DMS153 treated with DMSO at 0.1 percent for 48 hours (cell line): ENCODE measurements at regions not wholly inside any gene's neighbourhood (a gene's known extent, or its start where the extent isn't known, plus 50 kb on each side); places are given as distances from the start of the nearest gene placed in this dataset.
"Not testable (repeated sequence)": the region's sequence is repeated elsewhere in the genome, so short reads cannot be mapped to it uniquely, and the experiment has no call there.

Source experiments
- DNase-seq: peaks from one replicate; lab custom pipeline; 2025; ENCODE audit not compliant: unreplicated experiment; lab: John Stamatoyannopoulos, UW

DNA sequence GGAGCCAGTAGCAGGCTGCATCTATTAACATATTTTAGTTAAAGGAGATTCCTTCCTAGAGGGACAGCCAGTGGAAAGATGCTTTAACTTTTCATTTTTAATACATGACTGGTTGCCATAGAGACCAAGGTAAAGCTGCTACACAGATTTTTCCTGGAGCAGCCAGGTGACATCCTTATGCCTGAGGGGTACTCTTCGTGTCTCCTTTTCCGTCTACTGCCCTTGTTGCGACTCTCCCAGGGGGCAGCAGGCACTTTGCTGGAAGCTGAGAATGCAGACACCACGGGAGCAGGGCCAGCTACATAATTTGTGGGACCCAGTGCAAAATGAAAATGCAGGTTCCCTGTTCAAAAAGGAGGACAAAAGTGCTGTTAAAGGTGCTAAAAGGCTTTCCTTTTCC is 340.4 kb downstream of the CEP170 start:
- DNase-seq: not testable (repeated sequence)

DNA sequence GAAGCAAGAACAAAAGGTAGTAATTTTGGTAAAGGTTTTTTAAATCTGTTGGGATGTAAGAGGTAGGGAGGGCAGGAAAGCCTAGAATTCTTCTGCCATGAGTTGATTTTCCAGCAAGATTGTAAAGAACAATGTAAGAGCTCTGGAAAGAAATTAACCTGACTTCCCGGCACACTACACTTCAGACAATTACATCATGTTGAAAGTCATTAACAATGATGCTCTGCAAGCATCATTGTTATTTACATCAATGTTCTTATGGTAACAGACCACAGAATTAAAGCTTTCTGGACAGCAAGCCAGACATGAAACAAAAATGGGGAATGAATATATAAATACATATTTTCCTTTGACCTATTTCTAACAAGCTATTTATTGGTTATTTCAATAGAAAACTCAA is 342.2 kb downstream of the CEP170 start:
- not testable (repeated sequence) for DNase-seq

DNA sequence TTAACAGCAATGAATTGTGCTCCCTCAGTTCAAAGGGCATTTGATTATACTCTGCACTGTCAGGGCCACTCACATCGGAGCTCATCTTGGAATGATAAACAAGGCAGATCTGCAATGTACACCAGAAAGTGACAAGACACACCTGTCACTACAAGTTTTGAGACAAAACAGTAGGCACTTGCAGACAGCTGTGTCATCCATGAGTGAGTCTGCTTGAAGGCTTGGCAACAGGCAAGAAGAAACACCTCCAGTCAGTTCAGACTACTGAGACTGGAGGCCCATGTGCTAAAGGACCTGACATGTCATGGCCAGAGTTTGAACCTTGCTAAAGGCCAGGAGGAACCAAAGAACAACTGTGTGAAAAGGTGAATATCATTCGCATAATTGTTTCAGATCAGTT is 354.5 kb downstream of the CEP170 start:
- not testable (repeated sequence) for DNase-seq

DNA sequence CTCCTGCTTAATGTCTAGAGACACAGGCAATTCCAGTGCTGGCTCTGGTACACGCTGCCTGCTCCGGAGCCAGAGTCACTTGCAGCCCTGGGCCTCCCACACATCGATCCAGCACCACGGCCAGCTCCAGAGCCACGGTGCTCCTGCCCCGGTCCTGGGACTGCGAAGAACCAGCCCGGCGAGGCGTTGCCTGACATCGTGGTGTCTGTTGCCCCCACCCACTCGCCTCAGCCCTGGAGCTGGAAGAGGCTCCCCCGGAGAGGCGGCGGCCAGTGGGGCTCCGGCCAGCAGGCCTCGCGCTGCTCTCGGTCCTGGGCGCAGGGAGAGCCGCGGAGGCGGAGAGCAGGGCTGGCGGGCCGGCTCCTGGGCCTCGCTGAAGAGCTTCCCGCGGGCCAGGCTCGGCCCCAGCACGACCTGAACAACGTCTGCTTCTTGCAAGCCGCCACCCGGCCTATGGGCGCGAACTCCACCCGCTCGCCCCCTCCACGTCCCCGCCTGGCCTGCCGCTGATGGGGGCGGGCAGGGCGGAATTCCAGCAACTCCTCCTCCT is 364.8 kb downstream of the CEP170 start:
- no peak for DNase-seq

DNA sequence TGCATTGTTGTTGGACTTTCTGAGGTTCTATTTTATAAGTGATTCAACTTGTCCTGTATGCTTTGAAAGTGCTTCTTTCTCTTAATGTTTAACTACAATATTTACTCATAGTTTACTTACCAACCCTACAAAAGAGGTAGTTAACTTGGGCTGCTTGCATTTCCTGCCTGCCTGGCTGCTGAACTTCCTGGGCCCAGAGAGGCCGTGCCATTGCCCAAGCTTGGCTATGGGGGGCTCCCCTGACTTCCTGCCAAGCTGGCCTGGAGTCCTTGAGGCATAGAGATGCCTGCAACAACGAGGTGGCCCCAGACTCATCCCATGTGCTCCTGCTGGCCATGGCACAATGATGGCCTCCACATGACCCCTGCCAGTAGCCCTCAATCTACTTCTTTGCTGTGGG is 361.6 kb upstream of the PLD5 start:
- no peak for DNase-seq

DNA sequence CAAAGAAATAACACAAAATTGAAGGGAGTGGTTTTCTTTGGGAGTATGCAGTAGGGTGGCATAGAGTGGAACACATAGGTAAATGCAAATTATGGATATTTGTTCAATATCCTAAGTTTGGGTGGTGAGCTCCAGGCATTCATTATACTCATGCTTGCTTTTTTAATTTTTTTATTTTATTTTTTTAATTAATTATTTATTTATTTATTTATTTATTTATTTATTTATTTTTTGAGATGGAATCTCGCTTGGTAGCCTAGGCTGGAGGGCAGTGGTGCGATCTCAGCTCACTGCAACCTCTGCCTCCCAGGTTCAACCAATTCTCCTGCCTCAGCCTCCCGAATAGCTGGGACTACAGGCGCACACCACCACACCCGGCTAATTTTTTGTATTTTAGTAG is 355.5 kb upstream of the PLD5 start:
- DNase-seq: not testable (repeated sequence)

DNA sequence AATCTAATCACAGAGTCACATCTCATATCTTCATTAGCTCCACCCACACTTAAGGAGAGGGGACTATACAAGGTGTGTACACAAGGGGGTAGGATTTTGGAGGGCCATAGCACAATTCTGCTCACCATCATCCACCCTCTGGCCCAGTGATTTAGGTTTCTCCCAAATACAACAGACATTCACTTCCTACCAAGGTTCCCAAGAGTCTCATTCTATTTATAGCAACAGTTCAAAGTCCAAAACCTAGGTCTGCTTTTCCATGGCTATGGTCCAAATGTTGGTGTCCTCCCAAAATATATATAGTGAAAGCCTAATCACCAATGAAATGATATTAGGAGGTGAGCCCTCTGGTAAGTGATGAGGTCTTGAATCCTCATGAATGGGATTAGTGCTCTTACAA is 353.2 kb upstream of the PLD5 start:
- DNase-seq: no peak

DNA sequence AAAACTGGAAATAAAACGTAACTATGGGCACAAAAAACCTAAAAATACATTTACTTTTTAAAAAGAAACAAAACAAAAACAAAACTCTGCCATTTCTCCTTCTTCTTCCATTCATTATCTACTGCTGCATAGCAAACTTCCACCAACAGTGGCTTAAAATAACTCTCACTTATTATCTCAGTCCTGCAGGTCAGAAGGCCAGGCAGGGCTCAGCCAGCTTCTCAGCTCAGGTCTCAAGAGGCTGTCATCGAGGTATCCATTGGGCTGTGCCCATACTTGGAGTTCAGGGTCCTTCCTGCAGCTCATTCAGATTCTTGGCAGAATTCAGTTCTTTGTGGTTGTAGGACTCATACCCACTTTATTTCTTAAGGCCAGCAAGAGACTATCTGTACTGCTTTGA is 352.7 kb upstream of the PLD5 start:
- no peak for DNase-seq

DNA sequence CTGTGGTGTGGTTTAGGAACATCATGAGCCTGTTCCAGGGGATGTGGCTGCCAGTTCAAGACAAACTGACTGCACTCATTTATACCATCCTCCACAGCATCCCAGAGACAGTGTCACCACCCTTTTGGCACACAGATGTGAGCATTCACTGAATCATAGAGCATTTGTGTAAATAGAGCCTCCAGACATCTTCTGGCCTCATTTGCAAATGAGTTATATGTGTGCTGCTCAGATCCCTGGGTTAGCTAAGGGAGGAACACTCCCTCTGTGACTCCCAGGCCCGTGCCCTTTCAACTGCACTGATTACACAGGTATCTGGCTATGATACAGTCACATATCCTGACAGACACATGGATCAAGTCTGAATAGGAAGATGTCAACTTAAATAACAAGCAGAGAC is 351.5 kb upstream of the PLD5 start:
- no peak for DNase-seq

DNA sequence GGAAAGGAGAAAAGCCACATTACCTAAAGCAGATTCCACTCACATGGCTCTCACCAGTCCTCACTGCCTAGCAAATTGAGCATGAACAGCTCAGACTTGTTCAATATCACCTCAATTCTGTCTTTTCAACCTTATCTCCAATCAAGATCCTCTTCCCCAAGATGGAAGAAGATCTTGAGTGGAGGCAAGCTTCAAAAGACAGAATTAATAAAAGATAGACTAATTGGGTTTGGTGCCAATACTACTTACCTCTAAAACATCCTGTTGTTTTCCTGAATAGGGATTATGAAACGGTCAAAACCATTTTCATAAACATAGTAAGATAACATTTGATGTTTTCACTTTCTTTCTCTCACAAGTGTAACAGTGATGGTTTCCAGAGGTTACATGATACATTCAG is 349.2 kb upstream of the PLD5 start:
- no peak for DNase-seq

DNA sequence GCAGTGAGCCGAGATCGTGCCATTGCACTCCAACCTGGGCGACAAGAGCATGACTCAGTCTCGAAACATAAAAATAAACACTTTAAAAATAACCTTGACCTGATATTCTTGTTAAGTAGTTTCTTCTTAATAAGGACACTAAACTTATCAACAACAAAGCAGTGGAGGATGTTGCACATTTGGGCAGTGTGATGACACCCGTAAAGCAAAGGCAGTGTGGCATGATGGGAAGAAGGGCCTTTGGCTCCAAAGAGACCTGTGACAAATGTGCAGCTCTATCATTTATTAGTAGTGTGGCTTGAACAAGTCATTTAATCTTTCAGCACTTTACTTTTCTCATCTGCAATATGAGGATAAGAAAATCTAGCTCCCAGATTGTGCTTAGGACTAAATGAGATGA is 348.0 kb upstream of the PLD5 start:
- no peak for DNase-seq

DNA sequence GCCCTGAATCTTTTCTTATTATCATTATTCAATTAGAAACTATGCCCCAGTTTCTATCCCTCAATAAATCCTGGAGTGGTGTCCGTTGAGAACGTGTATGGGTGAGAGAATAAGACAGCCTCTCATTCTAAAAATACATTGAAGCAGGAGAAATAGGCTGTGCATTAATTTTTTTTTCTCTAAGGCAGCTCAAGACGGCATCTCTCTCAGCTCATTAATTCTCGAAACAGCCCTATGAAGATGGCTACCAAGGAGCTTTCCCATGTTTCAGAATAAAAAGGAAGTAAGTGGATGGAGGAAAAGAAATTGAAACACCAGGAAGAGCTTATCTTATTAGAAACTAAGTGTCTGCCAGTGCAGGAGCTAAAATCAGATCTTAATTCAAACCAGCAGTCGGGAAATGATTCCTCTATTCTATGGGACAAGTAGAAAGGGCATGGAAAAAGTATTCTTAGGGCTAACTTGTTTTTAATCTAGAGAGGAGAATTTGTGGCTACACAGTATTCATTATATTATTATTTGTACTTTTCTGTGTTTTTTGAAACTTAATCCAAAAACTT is 347.1 kb upstream of the PLD5 start:
- DNase-seq: no peak

DNA sequence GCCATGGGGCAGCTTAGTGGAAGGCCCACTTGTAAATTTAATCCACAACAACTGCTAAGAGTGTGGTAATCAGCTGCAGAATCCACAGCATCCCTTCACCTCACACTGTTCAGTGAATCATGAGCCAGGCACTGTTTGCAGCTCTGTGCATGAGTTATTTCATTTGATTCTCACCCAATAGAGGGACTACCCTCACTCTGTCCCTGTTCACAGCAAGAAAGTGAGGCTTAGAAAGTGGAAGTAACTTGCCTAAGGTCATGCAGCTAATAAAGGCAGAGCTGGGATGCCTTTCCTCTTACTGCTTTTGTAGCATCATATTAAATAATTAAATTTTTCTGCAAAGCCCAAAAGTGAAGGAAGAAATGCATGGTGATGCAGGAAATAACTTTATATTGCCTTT is 346.5 kb upstream of the PLD5 start:
- no peak for DNase-seq

DNA sequence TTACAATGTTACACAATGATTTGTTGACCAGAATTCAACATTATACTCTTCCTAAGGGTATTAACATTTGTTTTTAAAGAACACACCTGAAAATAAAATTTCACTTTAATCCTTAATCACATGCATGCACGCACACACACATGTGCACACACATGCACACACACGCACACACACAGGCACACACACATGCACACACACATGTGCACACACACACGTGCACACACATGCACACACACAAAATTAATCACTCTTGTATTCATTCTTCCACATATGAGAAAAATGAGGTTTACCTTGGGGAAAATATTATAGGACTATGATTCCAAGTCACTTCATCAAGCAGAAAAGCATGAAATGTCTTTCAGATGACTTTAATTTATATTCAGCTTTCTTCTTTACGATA is 331.8 kb upstream of the PLD5 start:
- no peak for DNase-seq

DNA sequence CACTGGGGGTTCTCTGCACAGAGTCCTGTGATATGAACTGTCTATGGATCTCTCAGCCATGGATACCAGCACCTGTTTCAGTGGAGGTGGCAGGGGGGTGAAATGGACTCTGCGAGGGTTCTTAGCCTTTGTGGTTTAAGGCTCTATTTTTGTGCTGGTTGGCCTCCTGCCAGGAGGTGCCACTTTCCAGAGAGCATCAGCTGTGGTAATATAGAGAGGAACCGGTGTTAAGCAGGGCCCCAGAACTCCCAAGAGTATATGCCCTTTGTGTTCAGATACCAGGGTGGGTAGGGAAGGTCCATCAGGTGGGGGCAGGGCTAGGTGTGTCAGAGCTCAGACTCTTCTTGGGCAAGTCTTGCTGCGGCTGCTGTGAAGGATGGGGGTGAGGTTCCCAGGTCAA is 330.0 kb upstream of the PLD5 start:
- no peak for DNase-seq

DNA sequence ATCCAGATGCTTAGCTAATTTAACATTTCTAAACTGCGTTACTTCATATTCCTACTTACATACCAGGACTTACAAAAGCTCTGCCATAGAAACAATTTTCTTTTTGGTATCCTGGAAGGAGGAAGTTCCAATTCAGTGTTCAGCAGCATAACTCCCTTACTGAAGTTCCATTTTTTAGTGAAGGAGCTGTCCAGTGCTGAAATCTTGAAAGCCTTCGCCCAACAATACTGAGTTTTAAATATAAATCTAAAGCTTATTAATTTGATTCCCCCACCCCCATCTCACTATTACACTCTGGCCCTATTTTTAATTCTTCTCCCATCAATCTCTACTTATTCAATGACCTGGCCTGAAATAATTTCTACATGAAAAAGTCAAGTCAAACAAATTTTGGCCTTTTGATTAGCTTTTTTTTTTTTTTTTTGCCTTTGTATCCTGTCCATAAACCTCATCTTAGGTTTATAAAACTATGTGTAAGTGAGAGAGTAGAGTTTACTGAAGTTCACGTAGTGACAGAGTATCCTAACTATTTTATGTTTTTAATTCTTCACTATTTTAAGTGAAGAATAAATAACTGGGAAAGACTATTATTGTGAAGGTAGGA is 323.0 kb upstream of the PLD5 start:
- no peak for DNase-seq

DNA sequence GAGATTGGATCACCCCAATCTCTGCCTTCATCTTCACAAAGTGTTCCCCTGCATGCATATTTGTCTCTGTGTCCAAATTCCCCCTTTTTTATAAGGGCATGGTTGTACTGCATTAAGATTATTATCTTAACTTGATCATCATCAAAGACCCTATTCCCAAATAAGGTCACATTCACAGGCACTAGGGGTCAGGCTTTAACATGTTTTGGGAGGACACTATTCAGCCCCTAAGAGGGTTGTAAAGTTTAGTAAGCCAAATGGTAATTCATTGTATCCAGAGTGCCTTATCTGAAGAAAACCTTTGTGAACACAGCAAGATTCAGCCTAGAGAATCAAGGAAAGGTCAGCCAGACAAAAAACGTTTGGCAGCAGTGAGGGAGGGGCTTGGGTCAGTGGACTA is 317.6 kb upstream of the PLD5 start:
- DNase-seq: no peak

DNA sequence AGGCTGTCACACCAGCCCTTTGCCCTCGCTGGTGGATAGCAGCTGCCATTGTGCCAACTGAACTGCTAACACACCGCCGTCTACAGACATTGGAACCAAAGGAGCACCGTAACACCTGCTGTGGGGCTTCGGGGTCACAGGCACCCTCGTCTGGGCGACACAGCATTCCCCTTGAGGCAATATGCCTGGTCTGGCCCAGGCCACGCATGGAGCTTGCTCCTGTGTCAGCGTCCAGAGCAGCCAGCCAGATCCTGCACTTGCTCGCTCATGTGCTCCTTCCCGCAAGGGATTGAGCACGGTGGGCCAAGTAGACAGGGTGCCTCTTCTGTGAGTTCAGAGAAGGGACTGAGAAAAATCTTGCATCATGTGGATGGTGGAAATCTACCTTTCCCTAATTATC is 314.6 kb upstream of the PLD5 start:
- DNase-seq: no peak

DNA sequence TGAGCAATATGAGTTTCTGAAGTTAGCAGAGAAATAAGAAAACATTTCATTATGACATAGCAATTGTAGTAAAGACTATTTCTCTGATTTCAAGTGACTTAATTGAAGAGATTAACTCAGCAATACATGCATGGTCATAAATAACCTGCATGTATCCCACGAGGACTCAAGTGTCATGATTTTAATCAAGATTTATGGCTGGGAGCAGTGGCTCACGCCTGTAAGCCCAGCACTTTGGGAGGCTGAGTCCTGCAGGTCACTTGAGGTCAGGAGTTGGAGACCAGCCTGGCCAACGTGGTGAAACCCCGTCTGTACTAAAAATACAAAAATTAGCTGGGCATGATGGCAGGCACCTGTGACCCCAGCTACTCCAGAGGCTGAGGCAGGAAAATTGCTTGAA is 311.9 kb upstream of the PLD5 start:
- DNase-seq: no peak

DNA sequence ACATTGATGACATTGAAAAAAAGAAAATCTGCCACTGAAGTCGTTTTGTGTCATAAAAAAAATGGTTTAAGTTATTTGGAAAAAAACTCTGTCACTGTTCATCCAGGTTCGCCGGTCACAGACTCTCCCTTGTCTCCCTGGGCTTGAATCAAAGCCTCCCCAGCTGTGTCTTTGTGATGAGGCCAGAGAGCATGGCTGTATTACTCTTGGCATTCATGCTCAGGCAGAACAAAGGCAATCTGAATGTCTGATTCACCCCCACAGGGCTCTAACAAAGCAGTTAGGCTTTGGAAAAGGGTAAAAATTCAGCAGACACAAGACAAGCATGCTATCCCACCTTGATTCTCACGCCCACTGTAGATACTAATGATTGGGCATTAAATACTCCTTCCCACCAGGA is 304.3 kb upstream of the PLD5 start:
- no peak for DNase-seq

DNA sequence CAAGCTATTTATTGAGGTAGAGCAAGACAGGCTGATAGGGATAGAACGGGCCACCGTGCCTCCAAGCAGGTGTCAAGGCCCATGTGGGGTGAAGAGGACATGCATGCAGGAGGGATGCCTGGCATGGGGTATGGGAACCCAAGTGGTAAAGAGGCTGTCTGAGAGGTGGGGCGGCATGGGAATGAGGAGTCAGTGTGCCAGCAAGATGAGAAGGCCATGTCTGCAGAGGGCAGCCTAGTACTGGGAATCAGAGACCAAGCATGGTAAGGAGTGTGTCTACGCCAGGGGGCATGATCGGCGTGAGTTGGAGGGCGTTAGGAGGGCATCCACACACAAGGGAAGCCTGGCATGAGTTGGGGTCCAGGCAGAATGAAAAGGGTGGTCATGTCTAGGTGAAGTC is 303.7 kb upstream of the PLD5 start:
- no peak for DNase-seq

DNA sequence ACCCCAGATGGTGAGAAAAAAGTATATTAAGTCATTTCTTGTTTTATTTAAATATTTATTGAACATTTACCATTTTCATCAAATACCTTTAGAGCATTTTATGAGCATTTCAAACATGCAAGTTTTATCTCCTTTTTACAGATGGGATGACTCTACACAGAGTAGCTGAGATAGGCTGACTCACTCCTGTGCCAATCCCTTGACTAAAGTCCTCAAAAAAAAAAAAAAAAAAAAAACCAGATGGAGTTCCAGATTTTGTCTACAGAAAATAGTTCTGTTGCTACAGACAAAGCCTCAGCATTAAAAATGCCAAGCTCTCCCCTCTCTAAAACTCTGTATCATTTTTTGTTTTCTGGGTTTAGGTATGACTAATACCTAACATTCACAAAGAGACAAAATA is 303.0 kb upstream of the PLD5 start:
- DNase-seq: no peak

DNA sequence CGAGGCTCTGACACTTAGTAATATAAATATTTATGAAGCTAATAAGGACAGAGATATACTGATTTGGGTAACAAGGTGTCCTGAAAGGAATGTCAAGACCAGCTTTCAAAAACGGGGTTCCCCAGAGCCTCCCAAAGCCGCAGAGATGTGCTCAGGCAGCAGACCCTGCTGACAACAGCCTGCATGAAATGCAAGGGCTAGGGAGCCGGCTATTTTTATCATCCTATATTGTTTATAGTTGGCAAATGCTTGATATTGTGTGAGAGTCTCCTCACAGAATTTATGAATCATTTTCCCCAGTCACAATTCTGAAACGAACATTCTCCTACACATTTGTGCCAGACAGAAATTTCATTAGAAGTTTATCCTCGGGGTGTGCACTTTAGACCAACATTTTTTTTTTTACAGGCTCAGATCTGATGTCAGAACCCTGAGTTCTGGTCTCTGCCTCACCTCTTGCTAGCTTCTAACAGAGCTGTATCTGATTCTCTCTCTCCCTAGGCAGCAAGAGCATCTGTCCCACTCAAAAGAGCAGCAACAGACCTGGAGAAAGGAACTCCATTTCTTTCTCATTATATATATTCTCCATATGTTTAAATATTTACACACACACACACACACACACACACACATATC is 302.3 kb upstream of the PLD5 start:
- DNase-seq: no peak
